ENCODE measurements at regions not wholly inside any gene's neighbourhood (a gene's known extent, or its start where the extent isn't known, plus 50 kb on each side); places are given as distances from the start of the nearest gene placed in this dataset.

- FAIRE-seq = no peak
Measured at GRCh38 chr2:20540587-20541293, 93.9 kb downstream of the RHOB start.

- FAIRE-seq = no peak
Measured at GRCh38 chr2:20541294-20541640, 94.4 kb downstream of the RHOB start.

- FAIRE-seq = no peak
Measured at GRCh38 chr2:20541651-20542050, 94.8 kb downstream of the RHOB start.

- no peak for FAIRE-seq
Measured at GRCh38 chr2:20542269-20542668, 95.4 kb downstream of the RHOB start.

GRCh38 chr2:20542746-20543468, 96.0 kb downstream of the RHOB start:
- FAIRE-seq = no peak

GRCh38 chr2:20543469-20544152, 96.7 kb downstream of the RHOB start:
- FAIRE-seq = no peak

- FAIRE-seq = no peak
Measured at GRCh38 chr2:20544153-20544747, 97.4 kb downstream of the RHOB start.

- FAIRE-seq = no peak
Measured at GRCh38 chr2:20549144-20549543, 101.8 kb downstream of the HS1BP3 start.

- no peak for FAIRE-seq
Measured at GRCh38 chr2:20549691-20550348, 101.1 kb downstream of the HS1BP3 start.

- FAIRE-seq = no peak
Measured at GRCh38 chr2:20551260-20551944, 99.5 kb downstream of the HS1BP3 start.

- FAIRE-seq = no peak
Measured at GRCh38 chr2:20551945-20552328, 99.0 kb downstream of the HS1BP3 start.

- FAIRE-seq = no peak
Measured at GRCh38 chr2:20552847-20553246, 98.1 kb downstream of the HS1BP3 start.

- FAIRE-seq = no peak
Measured at GRCh38 chr2:20553580-20553979, 97.3 kb downstream of the HS1BP3 start.

- FAIRE-seq = no peak
Measured at GRCh38 chr2:20555954-20556353, 94.9 kb downstream of the HS1BP3 start.

- FAIRE-seq = no peak
Measured at GRCh38 chr2:20556756-20557155, 94.1 kb downstream of the HS1BP3 start.

- FAIRE-seq = no peak
Measured at GRCh38 chr2:20557226-20557625, 93.7 kb downstream of the HS1BP3 start.

- no peak for FAIRE-seq
Measured at GRCh38 chr2:20557635-20558034, 93.3 kb downstream of the HS1BP3 start.

- FAIRE-seq = no peak
Measured at GRCh38 chr2:20558391-20559150, 92.3 kb downstream of the HS1BP3 start.

- FAIRE-seq = no peak
Measured at GRCh38 chr2:20559277-20559676, 91.6 kb downstream of the HS1BP3 start.

GRCh38 chr2:20560011-20560410, 90.9 kb downstream of the HS1BP3 start:
- no peak for FAIRE-seq

GRCh38 chr2:20560891-20561636, 89.8 kb downstream of the HS1BP3 start:
- FAIRE-seq = no peak
